Lung (tissue), 11 donors: ENCODE measurements at regions not wholly inside any gene's neighbourhood (a gene's known extent, or its start where the extent isn't known, plus 50 kb on each side); places are given as distances from the start of the nearest gene placed in this dataset.

ENCODE experiments used
- ATAC-seq: fragments of 200-7000 bp; cut with Tn5 transposase; one replicate; pipeline ENCODE4 v1.9.1; 2020; ENCODE audit warnings: moderate number of reproducible peaks; ENCODE audit not compliant: insufficient read depth, low FRiP score
- DNase-seq, 3 donors: peaks; one replicate each; pipeline ENCODE4 v3.0.0-alpha.2; 2013 to 2017
- H3K27ac ChIP-seq, 2 donors: one replicate each; pipeline ENCODE4 v1.5.1; 2013; ENCODE audit warnings: mild to moderate bottlenecking in 2 of 2, moderate library complexity in 2 of 2, control low read depth in 1 of 2, inconsistent platforms in 1 of 2, low read depth in 1 of 2, low read length in 1 of 2
- H3K27me3 ChIP-seq, 3 donors: one replicate each; pipeline ENCODE4 v1.5.1; 2013; ENCODE audit warnings: low read length in 2 of 3; ENCODE audit not compliant: control insufficient read depth in 3 of 3, insufficient read depth in 3 of 3
- H3K36me3 ChIP-seq, 4 donors: one replicate each; pipeline ENCODE4 v1.5.1; 2013; ENCODE audit warnings: low read length in 4 of 4, mild to moderate bottlenecking in 1 of 4, moderate library complexity in 1 of 4; ENCODE audit not compliant: control insufficient read depth in 4 of 4, insufficient read depth in 4 of 4
- H3K4me1 ChIP-seq, 5 donors: one replicate each; pipeline ENCODE4 v1.5.1; 2013; ENCODE audit warnings: low read length in 5 of 5, mild to moderate bottlenecking in 2 of 5, moderate library complexity in 1 of 5; ENCODE audit not compliant: control insufficient read depth in 5 of 5, insufficient read depth in 5 of 5
- H3K4me3 ChIP-seq: one replicate; pipeline ENCODE4 v1.5.1; 2013; ENCODE audit warnings: mild to moderate bottlenecking, control low read depth, moderate library complexity
- H3K9ac ChIP-seq, 2 donors: one replicate each; pipeline ENCODE4 v1.5.1; 2013; ENCODE audit warnings: low read length in 2 of 2, control low read depth in 1 of 2; ENCODE audit not compliant: insufficient read depth in 1 of 2
- H3K9me3 ChIP-seq, 4 donors: one replicate each; pipeline ENCODE4 v1.5.1; 2013; ENCODE audit warnings: low read length in 3 of 4, mild to moderate bottlenecking in 1 of 4, moderate library complexity in 1 of 4; ENCODE audit not compliant: control insufficient read depth in 4 of 4, insufficient read depth in 3 of 4
- whole genome bisulfite sequencing, 2 donors: extraction: QIAGEN DNeasy Blood & Tissue Kit; methylation state at CpG; one replicate each; pipeline ENCODE4 v1.1.7; 2013; 5-methylcytosine and 5-hydroxymethylcytosine counted together
- TF ChIP-seq, protein P1 (sequence below): IDR thresholded peaks from 2 replicates; pipeline ENCODE4 v1.5.1; 2012; ENCODE audit warnings: mild to moderate bottlenecking; ENCODE audit errors: control extremely low read depth, extremely low read depth
- donor health status: control.
- donor health status: control.
- donor health status: Bipolar disorder and iron deficiency.
- donor health status: healthy.
- donor health status: DM: yes; HTN: yes; CAD: no.

- TF ChIP-seq, protein P1, sequence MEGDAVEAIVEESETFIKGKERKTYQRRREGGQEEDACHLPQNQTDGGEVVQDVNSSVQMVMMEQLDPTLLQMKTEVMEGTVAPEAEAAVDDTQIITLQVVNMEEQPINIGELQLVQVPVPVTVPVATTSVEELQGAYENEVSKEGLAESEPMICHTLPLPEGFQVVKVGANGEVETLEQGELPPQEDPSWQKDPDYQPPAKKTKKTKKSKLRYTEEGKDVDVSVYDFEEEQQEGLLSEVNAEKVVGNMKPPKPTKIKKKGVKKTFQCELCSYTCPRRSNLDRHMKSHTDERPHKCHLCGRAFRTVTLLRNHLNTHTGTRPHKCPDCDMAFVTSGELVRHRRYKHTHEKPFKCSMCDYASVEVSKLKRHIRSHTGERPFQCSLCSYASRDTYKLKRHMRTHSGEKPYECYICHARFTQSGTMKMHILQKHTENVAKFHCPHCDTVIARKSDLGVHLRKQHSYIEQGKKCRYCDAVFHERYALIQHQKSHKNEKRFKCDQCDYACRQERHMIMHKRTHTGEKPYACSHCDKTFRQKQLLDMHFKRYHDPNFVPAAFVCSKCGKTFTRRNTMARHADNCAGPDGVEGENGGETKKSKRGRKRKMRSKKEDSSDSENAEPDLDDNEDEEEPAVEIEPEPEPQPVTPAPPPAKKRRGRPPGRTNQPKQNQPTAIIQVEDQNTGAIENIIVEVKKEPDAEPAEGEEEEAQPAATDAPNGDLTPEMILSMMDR = no peak
- no peak for ATAC-seq
- Histone ChIP-seq H3K36me3 (no peaks in the 10 kb centered on the region), H3K27me3 (no peaks in the 10 kb centered on the region), H3K9ac (no peak overlapping the region), H3K27ac (no peak overlapping the region), H3K4me3 (no peak overlapping the region), H3K4me1 (no peaks in the 10 kb centered on the region), H3K9me3 (peaks cover 0 to 8% (median 1%) of the 10 kb centered on the region in 4 donors)
- DNase-seq = no peak
- 57 to 89% methylated on average over 3 of the region's 3 CpGs for whole genome bisulfite sequencing, 2 donors
Observed at GRCh38 chr16:26273607-26274006, 581.8 kb downstream of the HS3ST4 start.

DNA sequence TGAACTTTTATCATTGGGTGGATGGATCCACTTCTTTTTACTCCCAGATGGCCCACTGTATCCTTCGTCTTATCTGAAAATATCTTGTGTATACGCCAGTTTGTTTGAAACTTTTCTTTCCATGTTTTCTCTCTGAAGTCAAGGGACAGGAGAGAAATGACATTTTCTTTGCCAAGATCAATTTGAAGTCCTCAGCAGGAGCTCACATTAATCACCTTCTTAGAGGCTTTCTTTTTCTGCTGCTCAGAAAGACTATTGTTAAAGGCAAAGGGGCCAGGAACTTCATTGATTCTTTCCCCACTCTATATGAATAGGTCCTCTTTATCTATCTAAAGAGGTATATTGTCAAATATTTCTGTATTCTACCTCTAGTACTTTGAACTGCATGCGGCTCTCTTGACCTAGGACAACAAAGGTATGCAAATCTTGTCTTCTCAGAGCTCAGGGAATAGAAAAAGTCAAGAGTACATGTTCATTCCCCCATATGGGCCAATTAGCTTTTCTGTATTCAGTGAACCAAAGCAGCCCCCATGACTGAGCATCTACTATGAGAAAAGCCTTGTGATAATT, 583.3 kb downstream of the HS3ST4 start:
- DNase-seq = no peak
- TF ChIP-seq, protein P1 = no peak
- no peak for ATAC-seq

DNA sequence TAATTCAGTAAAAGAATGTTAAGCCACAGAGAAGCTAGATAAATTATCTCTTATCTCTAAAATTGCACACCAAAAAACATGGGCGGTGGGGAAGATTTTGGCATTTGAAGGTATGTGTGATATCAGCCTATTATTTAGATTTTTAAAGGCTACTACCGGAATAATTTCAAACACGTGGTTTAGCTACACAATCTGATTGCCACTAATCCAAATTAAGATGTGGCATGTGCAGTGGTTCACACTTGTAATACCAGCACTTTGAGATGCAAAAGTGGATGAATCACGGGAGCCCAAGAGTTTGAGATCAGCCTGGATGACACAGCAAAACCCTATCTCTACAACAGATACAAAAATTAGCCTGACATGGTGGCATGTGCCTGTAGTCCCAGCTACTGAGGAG, 584.5 kb downstream of the HS3ST4 start:
- Histone ChIP-seq H3K4me1 (no peaks in the 10 kb centered on the region), H3K27ac (no peak overlapping the region), H3K27me3 (no peaks in the 10 kb centered on the region), H3K9me3 (peaks cover 0 to 8% (median 1%) of the 10 kb centered on the region in 4 donors), H3K4me3 (no peak overlapping the region), H3K36me3 (no peaks in the 10 kb centered on the region), H3K9ac (no peak overlapping the region)
- ATAC-seq = no peak
- DNase-seq = no peak
- TF ChIP-seq, protein P1 = no peak
- 88 to 90% methylated on average over 4 of the region's 4 CpGs for WGBS, 2 donors

More for the DNA sequence above, 583.3 kb downstream of the HS3ST4 start:
- Histone ChIP-seq H3K9ac (no peak overlapping the region), H3K4me1 (no peaks in the 10 kb centered on the region), H3K36me3 (no peaks in the 10 kb centered on the region), H3K27me3 (no peaks in the 10 kb centered on the region), H3K9me3 (peaks cover 0 to 8% (median 1%) of the 10 kb centered on the region in 4 donors), H3K27ac (no peak overlapping the region), H3K4me3 (no peak overlapping the region)
- 59 to 82% methylated on average over 3 of the region's 3 CpGs for WGBS, 2 donors
